GM18499 (cell line): ENCODE measurements at regions not wholly inside any gene's neighbourhood (a gene's known extent, or its start where the extent isn't known, plus 50 kb on each side); places are given as distances from the start of the nearest gene placed in this dataset.
"Not testable (repeated sequence)": the region's sequence is repeated elsewhere in the genome, so short reads cannot be mapped to it uniquely, and the experiment has no call there.

ENCODE experiments used
- ATAC-seq: cut with Tn5 transposase; IDR thresholded peaks from one replicate; pipeline ENCODE4 v1.9.1; 2021; ENCODE audit warnings: moderate number of reproducible peaks; ENCODE audit not compliant: insufficient read depth, unreplicated experiment

DNA sequence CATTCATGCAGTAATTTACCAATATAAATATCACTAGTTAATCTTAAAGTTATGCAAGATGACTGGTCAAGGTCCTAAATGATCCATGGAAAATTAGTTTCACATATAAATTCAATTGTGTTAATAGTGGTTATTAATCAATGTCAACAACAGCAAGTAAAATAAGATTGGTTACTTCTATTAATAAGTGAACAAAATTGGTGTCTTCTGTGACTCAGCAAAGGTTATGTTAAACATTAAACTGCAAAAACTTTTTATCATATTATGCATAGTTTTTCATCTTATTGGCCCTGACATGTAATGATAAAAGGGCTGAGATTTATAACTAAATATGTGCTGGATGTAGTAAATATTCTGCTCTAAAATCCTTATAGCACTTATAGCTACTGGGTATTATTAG is 359.0 kb upstream of the UBE2E3 start:
- no peak for ATAC-seq

DNA sequence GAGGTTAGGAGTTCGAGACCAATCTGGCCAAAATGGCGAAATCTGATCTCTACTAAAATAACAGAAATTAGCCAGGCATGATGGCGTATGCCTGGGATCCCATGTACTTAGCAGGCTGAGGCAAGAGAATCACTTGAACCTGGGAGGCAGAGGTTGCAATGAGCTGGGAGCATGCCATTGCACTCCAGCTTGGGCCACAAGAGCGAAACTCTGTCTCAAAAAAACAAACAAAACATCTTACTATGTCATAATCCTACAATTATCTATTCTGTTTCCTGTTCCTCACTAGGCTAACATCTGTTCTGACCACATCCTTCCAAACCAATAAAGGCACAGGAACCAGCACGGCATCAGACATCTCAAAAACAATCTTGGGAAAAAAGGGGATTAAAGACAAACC is 361.8 kb upstream of the UBE2E3 start:
- ATAC-seq = no peak

DNA sequence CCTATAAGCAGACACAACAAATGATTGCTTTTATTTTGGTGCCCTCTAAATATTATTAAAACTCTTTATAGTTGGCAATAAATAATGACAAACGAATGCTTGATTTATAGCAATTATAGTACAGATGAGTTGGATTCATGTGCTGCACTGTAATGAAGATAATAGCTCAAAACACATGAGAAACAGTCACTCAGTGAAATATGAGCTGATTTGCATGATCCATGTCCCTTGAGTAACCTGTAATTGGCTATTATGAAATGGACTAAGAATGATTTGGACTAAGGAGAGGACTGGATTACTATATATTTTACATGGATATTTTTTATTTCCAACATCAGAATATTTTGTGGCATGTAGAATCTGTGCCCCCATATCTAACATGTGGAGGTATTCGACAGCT is 365.6 kb upstream of the UBE2E3 start:
- ATAC-seq = no peak

DNA sequence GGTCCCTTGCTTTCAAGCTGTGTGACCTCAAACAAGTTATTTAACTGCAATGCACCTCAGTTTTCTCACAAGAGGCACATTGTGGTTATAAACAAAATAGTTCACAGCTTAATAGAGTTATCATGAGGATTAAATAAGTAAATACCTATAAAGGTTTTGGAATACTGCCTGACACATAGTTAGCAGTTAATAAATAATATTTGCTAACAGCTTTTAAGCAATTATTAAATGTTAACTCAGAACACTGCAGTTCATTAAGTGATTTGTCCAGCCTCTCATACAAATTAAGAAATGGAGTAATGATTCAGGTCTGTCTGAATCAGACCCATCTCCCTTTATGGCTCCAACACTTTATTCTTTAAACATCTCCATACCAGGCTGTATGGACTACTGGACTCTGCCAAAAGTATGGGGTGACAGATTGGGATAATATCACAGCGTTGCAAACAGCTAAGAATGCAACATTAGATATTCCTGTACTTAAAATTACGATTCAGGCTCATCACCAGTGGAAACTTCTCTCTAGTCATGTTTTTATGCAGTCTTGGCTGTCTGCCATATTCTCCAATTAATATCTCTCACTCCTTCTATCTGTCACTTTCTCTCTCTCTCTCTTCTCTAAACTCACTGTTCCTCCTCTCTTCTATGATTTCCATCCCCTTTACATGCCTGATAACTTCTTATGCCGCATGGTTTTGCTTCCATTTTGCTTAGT is 370.6 kb upstream of the UBE2E3 start:
- no peak for ATAC-seq

DNA sequence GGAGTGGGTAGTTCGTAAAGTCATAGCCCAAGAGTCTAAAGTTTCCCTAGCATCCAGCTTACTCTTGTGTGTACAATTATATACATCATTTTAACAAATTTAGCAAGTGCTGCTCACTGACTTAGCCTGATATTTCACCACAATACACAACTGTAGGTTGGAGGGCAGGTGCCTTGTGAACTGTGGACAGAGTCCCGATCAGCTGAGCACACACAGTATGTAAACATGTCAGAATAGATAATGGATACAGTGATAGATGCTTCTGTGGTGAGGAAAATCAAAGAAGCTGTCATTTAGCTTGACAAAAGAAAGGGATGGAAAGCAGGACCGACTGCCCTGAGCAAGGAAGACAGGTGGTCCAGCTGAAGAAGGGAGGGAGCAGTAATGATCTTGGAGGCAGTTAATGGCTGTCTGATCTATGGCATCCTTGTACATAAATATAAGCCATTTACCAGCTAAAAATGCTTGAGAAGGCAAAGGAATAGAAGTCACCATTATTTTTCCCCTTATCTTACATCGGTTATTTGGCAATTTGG is 372.8 kb upstream of the UBE2E3 start:
- no peak for ATAC-seq

DNA sequence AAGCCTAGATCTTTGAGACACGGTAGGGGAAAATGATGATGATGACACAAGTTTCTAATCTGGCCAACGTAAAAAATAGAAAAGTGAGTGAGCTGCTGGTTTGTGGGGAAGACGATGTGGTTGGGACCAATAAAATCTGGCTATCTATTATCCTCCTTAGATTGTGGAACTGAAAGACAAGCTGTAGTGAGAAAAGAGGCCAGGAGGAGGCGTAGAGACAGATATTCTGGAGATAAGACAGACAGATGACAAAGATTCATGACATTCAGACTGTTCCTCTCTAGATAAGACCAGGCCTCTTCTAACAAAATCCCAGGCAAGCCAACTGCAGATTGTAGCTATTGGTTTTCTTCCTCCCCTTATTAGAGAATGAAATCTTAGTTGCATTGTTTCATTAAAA is 376.3 kb upstream of the UBE2E3 start:
- ATAC-seq = no peak

DNA sequence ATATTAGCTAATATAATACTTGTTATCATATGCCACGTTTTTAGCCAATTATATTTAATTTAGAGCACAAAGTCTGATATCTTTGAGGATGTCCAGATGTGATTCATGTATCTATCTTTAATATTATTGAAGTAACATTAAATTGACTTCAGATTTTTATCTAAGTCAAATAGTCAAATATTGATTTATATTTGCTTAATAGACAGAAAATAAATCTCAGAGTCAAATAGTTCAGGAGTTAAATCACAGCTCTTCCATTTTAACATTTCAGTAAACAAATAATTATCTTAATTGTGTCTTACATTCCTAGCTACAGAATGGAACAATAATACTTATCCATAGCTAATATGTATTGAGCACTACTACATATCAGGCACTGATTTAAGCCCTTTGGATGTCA is 379.4 kb upstream of the UBE2E3 start:
- no peak for ATAC-seq

DNA sequence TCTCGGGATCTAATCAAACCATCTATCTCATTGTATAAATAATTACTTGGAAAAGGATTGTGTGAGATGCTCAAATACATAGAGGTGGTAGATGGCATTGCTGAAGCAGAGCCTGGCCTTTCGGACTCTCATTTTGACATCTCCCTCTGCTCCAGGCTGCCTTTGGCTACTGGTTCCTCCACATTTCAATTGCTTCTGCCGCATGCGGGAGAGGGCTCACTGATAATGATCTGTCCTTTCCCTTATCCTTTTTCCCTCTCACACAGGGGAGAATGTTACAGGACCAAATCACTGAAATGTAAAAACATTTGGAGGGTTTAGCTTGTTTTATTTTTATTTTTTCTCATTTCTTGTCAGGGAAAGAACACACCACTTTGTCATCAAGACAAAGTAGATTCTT is 380.6 kb upstream of the UBE2E3 start:
- no peak for ATAC-seq

DNA sequence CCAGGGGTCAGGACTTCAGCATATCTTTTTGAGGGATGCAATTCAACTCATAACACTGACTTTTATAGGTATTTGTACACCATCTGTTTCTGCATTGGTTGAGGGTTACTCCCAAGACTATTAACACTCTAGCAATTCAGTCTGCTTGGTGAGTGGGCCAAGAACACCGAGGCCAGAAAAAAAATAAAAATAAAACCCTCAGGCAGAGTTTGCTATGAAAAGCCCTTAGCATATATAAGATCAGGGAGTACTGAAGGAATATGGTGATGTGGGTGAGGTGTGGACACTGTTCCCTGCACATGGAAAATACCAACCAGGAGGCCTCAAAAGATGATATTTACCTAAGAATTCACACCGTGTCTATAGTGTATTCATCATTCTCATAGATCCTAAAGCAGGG is 383.2 kb upstream of the UBE2E3 start:
- ATAC-seq = no peak

DNA sequence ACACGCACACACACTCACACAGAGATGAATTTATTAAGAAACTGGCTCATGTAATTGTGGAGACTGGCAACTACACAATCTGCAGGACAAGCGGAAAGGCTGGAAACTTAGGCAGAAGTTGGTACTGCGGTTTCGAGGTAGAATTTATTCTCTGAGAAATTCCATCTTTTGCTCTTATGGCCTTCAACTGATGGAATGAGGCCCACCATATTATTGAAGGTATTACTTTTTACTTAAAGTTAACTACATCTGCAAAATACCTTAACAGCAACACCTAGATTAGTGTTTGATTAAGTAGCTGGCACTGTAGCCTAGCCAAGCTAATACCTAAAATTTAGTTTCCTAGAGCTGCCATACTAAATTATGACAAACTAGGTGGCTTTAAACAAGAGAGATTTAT is 384.0 kb upstream of the UBE2E3 start:
- no peak for ATAC-seq

DNA sequence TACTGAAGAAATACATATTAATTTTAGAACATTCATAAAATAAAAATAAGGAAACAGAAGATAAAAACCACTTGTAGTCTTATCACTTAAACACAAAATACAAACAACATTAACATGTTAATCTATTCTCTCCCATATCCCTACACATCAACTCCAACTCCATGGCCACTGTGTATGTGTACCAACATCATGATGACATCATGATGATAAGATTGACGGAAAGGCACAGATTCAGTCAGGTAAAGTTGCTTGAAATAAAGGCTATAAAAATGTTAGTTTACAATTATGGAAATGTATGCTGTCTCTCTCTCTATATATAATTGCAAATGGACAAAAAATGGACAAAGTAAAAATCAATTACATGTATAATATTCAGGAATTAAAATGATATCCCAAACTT is 388.5 kb upstream of the UBE2E3 start:
- ATAC-seq = no peak

DNA sequence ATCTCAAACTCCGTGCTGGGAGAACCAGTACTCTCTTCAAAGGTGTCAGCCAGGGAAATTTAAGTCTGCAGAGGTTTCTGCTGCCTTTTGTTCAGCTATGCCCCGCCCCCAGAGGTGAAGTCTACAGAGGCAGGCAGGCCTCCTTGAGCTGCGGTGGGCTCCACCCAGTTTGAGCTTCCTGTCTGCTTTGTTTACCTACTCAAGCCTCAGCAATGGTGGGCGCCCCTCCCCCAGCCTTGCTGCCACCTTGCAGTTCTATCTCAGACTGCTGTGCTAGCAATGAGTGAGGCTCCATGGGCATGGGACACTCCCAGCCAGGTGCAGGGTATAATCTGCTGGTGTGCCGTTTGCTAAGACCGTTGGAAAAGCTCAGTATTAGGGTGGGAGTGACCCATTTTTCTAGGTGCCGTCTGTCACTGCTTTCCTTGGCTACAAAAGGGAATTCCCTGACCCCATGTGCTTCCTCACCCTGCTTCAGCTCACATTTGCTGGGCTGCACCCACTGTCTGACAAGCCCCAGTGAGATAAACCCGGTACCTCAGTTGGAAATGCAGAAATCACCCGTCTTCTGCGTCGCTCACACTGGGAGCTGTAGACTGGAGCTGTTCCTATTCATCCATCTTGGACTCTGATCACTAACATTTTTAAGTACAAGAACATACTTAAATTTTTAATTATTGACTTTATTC is 389.2 kb upstream of the UBE2E3 start:
- ATAC-seq = not testable (repeated sequence)

DNA sequence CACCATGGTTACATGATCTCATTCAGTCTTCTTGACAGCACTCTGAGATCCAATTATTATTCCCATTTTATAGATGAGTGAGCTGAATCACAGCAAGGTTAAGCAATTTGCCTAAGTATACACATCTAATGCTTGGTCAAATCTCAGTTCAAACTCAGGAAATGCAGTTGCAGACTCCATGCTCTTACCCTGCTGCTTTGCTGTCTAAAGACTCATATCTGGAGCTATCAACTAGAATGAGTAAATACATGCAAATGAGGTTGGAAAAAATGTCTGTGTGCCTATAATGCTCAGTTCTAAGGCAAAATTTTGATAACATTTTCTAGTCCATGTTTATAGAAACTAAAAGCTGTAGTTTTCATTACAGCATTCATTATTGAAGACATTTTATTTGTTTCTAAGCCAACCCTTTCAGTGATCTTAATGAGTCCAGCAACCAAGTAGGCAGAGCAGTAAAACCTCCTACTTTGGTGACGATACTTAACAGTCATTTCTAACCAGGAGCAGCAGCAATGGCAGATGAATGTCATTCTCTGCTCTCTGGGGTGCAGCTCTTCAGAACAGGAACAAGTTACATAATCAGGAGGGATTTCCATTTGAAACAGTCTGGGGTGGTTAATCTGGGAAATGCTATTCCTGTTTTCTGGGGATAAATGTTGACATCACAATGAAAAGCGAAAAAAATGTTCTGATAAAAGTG is 396.8 kb upstream of the UBE2E3 start:
- no peak for ATAC-seq

DNA sequence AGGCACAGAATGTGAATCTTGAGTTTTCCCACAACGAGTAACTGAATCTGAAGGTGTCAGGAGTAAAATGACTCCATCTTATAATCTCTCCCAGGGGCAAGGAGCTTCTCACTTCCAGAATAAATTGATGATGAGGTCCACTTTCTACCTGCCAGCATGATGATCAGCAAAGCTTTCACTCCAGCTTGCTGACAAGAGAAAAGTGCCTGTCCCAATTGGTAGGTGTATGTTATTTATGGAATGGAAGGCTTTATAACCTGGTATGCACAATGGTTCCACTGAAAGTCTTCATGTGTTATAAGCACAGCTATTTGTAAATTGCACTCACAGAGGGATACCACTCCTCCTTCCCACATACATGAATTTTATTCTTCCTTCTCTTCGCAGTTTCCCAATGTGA is 401.0 kb upstream of the UBE2E3 start:
- no peak for ATAC-seq

DNA sequence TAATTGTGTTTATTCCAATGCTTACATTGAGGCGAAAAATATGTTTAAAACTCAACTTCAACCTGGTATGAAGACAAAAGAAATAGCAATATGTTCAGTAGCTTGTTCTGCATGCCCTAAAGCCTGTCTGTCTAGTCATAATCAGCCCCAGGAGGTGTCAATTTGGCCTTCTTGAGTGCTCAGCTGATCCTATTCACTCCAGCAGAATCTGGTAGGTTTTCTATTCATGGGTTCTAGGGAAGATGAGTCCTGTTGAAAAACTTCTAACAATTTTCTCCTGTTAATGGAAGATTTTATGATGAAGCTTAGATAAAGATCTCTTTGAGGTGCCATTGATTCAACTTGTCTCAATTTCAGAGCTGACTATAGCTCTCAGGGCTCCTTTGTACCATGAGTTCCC is 402.0 kb upstream of the UBE2E3 start:
- no peak for ATAC-seq

DNA sequence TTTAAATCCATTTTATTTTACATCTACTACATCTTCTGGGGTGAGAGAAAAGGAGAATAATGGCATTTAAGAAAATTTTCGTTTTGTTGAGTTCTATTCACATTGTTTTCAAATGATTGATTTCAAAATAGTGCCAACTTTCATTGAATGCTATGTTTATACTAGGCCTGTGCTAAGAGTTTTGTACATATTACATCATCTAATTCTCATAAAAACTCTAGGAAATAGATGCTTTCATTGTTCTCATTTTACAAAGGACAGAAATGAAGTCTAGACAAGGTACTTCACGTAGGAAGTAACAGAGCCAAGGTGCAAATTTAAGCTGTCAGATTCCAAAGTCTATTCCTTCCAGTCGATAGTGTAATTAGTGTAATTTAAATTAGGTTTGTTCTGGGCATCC is 402.8 kb upstream of the UBE2E3 start:
- ATAC-seq = no peak

DNA sequence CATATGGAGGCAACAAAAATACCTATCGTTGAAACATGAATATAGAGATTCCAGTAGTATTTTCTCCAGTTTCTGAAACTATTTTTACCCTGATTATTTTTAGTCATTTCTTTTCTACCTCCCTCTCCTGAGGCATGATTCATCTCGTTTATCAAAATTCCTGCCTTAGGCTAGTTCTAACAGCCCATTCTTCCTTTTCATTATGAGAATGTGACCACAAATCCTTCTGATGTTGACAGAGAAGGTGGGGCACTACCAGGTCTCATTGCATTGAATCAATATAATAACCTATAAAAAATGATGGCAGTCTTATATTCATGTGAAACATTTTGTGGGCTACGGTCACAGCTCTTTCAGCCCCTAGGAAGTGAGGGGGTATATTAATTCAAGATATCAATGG is 406.5 kb upstream of the UBE2E3 start:
- ATAC-seq = no peak

DNA sequence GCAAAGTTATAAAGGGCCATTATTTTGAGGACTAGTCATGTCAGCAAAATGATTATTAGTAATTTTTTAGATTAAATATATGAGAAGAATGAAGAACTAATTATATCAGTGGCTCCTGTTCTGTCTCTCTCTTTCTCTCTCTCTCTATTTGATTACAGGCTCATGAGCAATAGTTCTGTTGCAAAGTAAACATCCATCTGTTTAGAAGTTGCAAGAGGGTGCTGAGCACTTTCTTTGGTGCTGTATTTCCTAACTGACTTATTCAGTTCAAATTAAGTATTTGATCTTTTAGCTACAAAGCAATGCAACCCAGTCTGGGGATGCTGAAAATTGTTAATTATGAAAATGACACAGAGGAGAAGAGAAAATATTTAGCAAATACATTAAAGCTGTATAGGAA is 408.1 kb upstream of the UBE2E3 start:
- ATAC-seq = no peak

DNA sequence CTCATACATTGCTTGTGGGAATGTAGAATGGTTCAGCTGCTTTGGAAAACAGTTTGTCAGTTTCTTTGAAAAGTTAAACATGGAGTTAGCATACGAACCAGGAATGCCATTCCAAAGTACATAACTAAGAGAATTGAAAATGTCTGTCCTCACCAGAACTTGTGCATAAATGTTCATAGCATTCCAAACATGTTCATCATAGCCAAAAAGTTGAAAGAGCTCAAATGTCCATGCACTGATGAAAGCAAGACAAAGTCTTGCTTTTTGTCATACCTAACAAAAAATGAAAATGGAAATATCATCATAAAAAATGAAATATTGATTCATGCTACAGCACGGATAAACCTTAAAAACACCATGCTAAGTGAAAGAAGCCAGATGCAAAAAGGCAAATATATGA is 408.8 kb upstream of the UBE2E3 start:
- no peak for ATAC-seq

DNA sequence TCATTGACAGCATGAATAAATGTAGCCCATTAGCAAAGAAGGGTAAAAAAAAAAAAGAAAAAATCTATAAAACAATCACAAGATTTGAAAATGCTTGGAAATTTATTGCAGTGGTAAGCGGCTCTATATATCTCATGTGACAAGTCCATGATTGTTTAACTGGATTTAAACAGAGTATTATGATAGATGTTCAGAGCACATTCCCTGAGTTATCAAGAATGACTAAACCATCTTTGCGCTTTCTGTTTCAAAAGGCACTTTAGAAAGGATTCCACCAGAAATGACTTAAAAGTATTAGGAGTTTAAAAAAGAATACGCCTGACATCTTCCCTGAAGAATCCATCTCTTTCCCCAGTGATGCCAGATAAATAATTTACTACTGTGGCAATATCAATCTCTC is 409.5 kb upstream of the UBE2E3 start:
- no peak for ATAC-seq

DNA sequence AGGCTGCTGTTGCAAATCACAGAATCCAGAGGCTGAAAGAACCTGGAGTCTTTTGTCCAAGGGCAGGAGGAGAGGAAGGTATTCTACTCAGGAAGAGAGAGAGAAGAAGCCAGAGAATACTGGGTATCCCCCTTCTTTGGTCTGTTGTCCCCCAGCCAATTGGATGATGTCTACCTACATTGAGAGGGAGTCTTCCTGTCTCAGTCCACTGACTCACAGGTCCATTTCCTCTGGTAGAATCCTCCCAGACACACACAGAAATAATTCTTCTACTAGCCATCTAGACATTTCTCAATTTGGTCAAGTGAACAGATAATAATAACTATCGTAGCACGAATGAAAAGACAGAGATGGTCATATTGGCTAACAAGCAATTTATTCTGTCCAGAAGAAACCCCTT is 416.4 kb upstream of the UBE2E3 start:
- ATAC-seq = no peak
